WTC11 (cell line): ENCODE measurements at regions not wholly inside any gene's neighbourhood (a gene's known extent, or its start where the extent isn't known, plus 50 kb on each side); places are given as distances from the start of the nearest gene placed in this dataset.
A peak's percentile ranks its signal among the peaks of the same experiment; 100 is the strongest.
"Not testable (repeated sequence)": the region's sequence is repeated elsewhere in the genome, so short reads cannot be mapped to it uniquely, and the experiment has no call there.

Source experiments
- ATAC-seq: fragments of 200-7000 bp; cut with Tn5 transposase; 2 replicates; pipeline ENCODE4 v1.10.0; 2021; ENCODE audit warnings: mild to moderate bottlenecking, moderate library complexity
- CTCF ChIA-PET: fragments of 300-600 bp; sonication (Branson Sonifier 250); formaldehyde crosslinking; loops from one replicate; lab custom pipeline; 2021; ENCODE audit warnings: antibody characterized with exemption; lab: Charles Lee
- POLR2A ChIA-PET: fragments of 350-600 bp; sonication (Branson Sonifier 250); formaldehyde crosslinking; loops from one replicate; lab custom pipeline; 2021; ENCODE audit warnings: antibody characterized with exemption; lab: Charles Lee
- DNase-seq: peaks from one replicate; pipeline ENCODE4 v3.0.0; 2021; ENCODE audit warnings: low spot score
- H3K27ac Mint-ChIP-seq: 2 replicates; pipeline ENCODE4 v1.8.0; 2021; ENCODE audit warnings: mixed read lengths
- H3K27me3 Mint-ChIP-seq: 2 replicates; pipeline ENCODE4 v1.8.0; 2021; ENCODE audit warnings: low read depth, mild to moderate bottlenecking, moderate library complexity, mixed read lengths
- H3K36me3 Mint-ChIP-seq: 2 replicates; pipeline ENCODE4 v1.8.0; 2021; ENCODE audit warnings: mixed read lengths
- H3K4me1 Mint-ChIP-seq: 2 replicates; pipeline ENCODE4 v1.8.0; 2022; ENCODE audit warnings: mixed read lengths
- H3K4me3 Mint-ChIP-seq: 2 replicates; pipeline ENCODE4 v1.8.0; 2021; ENCODE audit warnings: mild to moderate bottlenecking, moderate library complexity, mixed read lengths
- H3K9me3 Mint-ChIP-seq: 2 replicates; pipeline ENCODE4 v1.8.0; 2021; ENCODE audit warnings: mixed read lengths

DNA sequence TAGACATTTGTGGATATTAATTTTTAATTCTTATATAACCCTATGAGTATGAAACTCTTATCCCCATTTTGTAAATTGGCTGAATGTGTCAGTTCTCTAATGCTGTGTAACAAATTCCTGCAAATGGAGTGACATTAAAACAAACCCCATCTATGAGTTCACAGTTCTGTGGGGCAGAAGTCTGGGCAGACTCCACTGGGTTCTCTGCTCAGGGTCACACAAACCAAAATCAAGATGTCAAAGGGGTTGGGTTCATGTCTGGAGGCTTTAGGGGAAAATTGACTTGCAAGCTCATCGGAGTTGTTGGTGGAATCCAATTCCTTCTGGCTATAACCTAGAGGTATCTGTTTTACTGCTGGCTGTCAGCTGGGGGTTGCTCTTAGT is 301.6 kb upstream of the PLGLB2 start:
- H3K4me3 Mint-ChIP-seq, POLR2A ChIA-PET, H3K27me3 Mint-ChIP-seq, H3K36me3 Mint-ChIP-seq, CTCF ChIA-PET, H3K4me1 Mint-ChIP-seq, DNase-seq, H3K9me3 Mint-ChIP-seq, ATAC-seq, H3K27ac Mint-ChIP-seq: not testable (repeated sequence)

GRCh38 chr2:87449462-87449980 is 298.4 kb upstream of the PLGLB2 start:
- H3K4me1 Mint-ChIP-seq, H3K36me3 Mint-ChIP-seq, H3K27me3 Mint-ChIP-seq, ATAC-seq, POLR2A ChIA-PET, CTCF ChIA-PET, H3K9me3 Mint-ChIP-seq, H3K4me3 Mint-ChIP-seq, DNase-seq, H3K27ac Mint-ChIP-seq: not testable (repeated sequence)

- CTCF ChIA-PET, POLR2A ChIA-PET, H3K27ac Mint-ChIP-seq, H3K27me3 Mint-ChIP-seq, H3K36me3 Mint-ChIP-seq, H3K4me3 Mint-ChIP-seq, DNase-seq, H3K9me3 Mint-ChIP-seq, H3K4me1 Mint-ChIP-seq: not testable (repeated sequence)
- peak; percentile 14 for ATAC-seq
These were observed 295.7 kb upstream of the PLGLB2 start for GRCh38 chr2:87452193-87452592.

DNA sequence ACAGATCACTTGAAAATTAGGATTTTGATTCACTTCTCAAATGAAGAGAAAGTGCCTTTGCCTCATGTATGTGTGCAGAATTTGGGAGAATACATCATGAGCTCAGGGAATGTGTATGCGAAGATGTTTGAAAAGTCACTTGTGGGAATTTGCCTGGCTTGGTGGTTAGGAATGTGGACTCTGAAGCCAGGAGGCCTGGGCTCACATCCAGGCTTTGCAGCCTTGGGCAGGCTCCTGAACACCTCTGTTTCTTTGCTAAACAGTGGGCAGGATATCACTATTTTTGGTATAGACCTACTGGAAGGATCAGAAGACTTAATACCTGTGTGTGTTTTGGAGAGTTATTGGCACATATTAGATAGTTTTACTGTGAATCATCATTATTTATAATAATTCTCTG is 295.0 kb upstream of the PLGLB2 start:
- H3K36me3 Mint-ChIP-seq, DNase-seq, H3K9me3 Mint-ChIP-seq, H3K27ac Mint-ChIP-seq, ATAC-seq, H3K4me1 Mint-ChIP-seq, H3K4me3 Mint-ChIP-seq, CTCF ChIA-PET, H3K27me3 Mint-ChIP-seq, POLR2A ChIA-PET: not testable (repeated sequence)

DNA sequence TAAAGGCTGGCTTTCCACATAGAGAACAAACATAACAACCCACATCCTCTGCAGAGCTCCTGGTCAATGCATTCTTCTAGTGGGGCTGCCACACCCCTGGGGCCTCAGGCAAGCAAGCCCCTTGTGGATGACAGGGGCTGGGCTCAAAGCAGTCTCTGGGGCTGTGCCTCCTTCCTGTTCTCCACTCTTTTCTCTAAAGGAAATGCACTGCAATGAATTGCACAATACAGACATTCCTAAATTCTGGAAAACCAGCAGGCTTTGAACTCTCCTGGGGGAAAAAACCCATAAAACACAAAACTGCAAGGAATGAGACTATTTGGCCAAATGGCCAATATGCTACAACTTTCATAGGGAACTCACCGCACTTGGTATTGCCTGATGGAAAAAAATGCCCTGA is 293.9 kb upstream of the PLGLB2 start:
- POLR2A ChIA-PET, H3K4me1 Mint-ChIP-seq, CTCF ChIA-PET, H3K4me3 Mint-ChIP-seq, H3K27me3 Mint-ChIP-seq, H3K9me3 Mint-ChIP-seq, DNase-seq, H3K27ac Mint-ChIP-seq, H3K36me3 Mint-ChIP-seq: not testable (repeated sequence)
- peak; percentile 40 for ATAC-seq

DNA sequence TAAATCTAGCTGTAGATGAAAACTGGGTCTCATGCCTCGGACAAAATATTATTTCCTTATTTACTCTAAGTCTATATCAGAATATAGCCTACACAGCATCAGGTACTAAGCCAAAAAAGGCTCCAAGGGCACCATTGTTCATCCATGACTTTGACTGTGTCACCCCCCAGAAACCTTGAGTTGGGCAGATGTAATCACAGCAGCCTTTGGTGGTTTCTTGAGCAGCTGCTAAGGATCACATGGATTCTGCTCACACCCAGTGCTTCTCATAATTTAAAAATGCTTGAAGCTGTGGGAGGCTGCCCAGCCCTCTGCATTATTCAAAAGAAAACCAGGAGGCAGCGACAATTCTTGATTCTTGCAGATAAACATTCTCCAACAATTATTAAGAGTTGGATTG is 293.5 kb upstream of the PLGLB2 start:
- H3K27ac Mint-ChIP-seq, H3K36me3 Mint-ChIP-seq, ATAC-seq: not testable (repeated sequence)

DNA sequence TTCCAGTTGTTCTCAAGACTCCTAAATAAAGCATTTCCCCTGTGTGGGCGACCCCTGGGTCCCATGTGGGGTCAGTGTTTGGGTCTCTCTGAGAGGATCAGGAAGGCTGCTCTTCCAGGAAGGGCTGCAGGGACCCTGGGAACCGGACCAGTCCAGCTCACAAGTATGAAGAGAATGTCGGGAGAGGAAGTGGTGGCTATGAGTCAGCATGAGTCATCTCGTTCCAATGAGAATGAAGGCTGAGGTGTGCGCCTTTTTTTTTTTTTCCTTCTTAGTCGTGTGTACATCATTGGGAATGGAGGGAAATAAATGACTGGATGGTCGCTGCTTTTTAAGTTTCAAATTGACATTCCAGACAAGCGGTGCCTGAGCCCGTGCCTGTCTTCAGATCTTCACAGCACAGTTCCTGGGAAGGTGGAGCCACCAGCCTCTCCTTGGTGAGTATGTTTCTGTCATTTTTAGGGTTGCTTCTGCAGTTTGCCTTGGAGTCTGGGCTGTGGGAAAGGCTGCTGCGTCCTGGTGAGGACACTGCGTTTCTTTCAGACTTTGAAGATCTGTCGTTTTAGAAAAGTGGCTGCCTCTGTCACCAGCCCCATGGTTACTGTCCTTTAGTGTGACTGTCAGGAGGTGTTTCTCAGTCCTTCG is 292.6 kb upstream of the PLGLB2 start:
- DNase-seq, H3K36me3 Mint-ChIP-seq, H3K27me3 Mint-ChIP-seq, CTCF ChIA-PET, POLR2A ChIA-PET, H3K9me3 Mint-ChIP-seq, H3K27ac Mint-ChIP-seq, H3K4me3 Mint-ChIP-seq, H3K4me1 Mint-ChIP-seq: not testable (repeated sequence)
- peak; percentile 94 for ATAC-seq

More for the DNA sequence above, 293.5 kb upstream of the PLGLB2 start:
- H3K9me3 Mint-ChIP-seq, POLR2A ChIA-PET, H3K4me3 Mint-ChIP-seq, H3K4me1 Mint-ChIP-seq, DNase-seq, CTCF ChIA-PET, H3K27me3 Mint-ChIP-seq: not testable (repeated sequence)

GRCh38 chr2:87455854-87456249 is 292.0 kb upstream of the PLGLB2 start:
- POLR2A ChIA-PET, H3K27ac Mint-ChIP-seq, CTCF ChIA-PET, H3K4me1 Mint-ChIP-seq, H3K4me3 Mint-ChIP-seq, H3K9me3 Mint-ChIP-seq, H3K27me3 Mint-ChIP-seq, DNase-seq, H3K36me3 Mint-ChIP-seq: not testable (repeated sequence)
- ATAC-seq: peak; percentile 8

DNA sequence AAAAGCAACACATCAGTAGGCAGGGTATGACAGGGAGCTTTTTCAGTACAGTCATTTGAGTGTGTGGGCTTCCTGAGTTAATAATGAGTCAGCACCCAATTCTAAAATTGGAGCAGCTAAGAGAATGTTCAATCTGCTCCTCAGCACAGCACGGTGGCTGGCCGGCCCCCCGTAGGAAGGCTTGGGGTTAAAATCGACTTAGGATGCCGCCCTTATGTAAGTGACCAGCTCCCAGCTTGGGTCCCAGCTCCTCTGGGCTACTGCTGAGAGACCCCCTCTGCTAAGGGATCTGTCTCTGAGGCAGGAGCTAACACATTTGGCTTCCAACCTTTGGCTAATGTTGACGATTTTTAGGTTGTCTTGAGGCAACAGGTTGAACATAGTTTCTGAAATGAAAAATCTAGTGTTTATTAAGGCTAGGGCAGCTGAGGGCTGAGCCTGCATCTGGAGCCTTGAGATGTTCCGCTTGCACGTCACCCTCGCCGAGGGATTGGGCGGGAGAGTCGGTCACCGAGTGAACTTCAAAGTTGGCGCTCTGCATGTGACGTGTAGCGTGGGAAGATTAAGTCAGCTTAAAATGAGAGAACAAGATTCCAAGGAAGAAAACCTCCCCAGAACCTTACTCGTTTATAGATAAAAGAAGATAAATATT is 291.3 kb upstream of the PLGLB2 start:
- POLR2A ChIA-PET: not testable (repeated sequence)

GRCh38 chr2:87457129-87457499 is 290.8 kb upstream of the PLGLB2 start:
- POLR2A ChIA-PET, H3K4me3 Mint-ChIP-seq, H3K27me3 Mint-ChIP-seq, H3K36me3 Mint-ChIP-seq, ATAC-seq, H3K9me3 Mint-ChIP-seq, CTCF ChIA-PET, DNase-seq, H3K27ac Mint-ChIP-seq, H3K4me1 Mint-ChIP-seq: not testable (repeated sequence)

More for the DNA sequence above, 291.3 kb upstream of the PLGLB2 start:
- H3K4me3 Mint-ChIP-seq, H3K27me3 Mint-ChIP-seq, CTCF ChIA-PET, H3K36me3 Mint-ChIP-seq, ATAC-seq, H3K9me3 Mint-ChIP-seq, DNase-seq, H3K4me1 Mint-ChIP-seq, H3K27ac Mint-ChIP-seq: not testable (repeated sequence)

DNA sequence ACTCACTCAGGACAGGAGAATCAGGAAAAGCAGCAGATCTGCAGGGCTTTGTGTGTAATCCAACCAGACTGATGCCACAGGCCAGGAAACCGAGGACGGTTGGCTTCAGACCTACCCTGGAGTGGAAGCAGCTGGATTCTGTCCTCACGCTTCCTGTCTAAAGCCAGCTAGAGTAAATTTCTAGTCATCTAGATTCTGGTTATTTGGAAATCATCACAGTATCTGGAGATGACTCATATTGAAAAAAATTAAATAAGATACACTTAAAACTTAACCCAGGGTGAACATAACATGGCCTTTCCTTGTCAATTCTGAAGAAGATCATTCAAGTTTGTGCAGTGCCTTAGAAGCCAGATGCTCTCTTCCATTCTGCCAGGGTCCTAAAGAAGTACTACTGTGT is 288.9 kb upstream of the PLGLB2 start:
- H3K27ac Mint-ChIP-seq, H3K27me3 Mint-ChIP-seq, POLR2A ChIA-PET, ATAC-seq, CTCF ChIA-PET, H3K4me1 Mint-ChIP-seq, H3K36me3 Mint-ChIP-seq, H3K9me3 Mint-ChIP-seq, H3K4me3 Mint-ChIP-seq, DNase-seq: not testable (repeated sequence)

GRCh38 chr2:87460104-87460503 is 287.8 kb upstream of the PLGLB2 start:
- H3K9me3 Mint-ChIP-seq, CTCF ChIA-PET, H3K27me3 Mint-ChIP-seq, ATAC-seq, H3K4me1 Mint-ChIP-seq, H3K27ac Mint-ChIP-seq, POLR2A ChIA-PET, H3K36me3 Mint-ChIP-seq, H3K4me3 Mint-ChIP-seq, DNase-seq: not testable (repeated sequence)

- H3K4me1 Mint-ChIP-seq, H3K9me3 Mint-ChIP-seq, H3K27me3 Mint-ChIP-seq, ATAC-seq, H3K4me3 Mint-ChIP-seq, POLR2A ChIA-PET, H3K36me3 Mint-ChIP-seq, CTCF ChIA-PET, H3K27ac Mint-ChIP-seq, DNase-seq: not testable (repeated sequence)
These were observed 287.2 kb upstream of the PLGLB2 start for GRCh38 chr2:87460662-87461061.
